ENCODE measurements at regions not wholly inside any gene's neighbourhood (a gene's known extent, or its start where the extent isn't known, plus 50 kb on each side); places are given as distances from the start of the nearest gene placed in this dataset.

DNA sequence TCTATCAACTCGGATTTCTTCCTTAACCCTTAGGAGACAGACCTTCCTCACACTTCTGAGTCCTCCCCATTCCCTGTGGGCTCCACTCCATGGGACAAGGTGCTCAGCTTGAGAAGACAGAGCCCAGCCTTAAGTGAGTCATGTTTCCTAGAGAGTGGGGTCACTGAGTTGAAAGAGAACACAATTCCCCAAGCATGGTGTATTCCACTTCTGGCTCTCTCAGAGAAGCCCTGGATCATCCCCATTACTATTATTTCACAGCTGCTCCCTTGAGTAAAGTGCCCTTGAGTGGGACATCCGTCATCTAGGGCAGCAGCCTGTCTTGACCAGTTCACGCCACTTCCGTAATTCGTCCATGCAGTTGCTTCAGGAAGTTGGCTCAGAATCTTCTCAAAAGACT is 604.8 kb downstream of the BNC2 start:
- TF ChIP-seq CTCF (IDR thresholded peaks at IDR 0.05; ENCODE audit: low read length, missing control alignments) = no peak
- no peak overlapping the region for H3K4me3 ChIP-seq (replicated peaks; ENCODE audit: low read depth, low read length)
- DNase-seq (ENCODE audit: low read depth) = peak; percentile 17

- peak; percentile 60 for TF ChIP-seq CTCF (IDR thresholded peaks at IDR 0.05; ENCODE audit: low read length, missing control alignments)
- H3K4me3 ChIP-seq (replicated peaks; ENCODE audit: low read depth, low read length) = no peak overlapping the region
- peak; percentile 11 for DNase-seq (ENCODE audit: low read depth)
These were observed 603.7 kb downstream of the BNC2 start for GRCh38 chr9:16266648-16267276.

GRCh38 chr9:16267281-16268066 is 603.0 kb downstream of the BNC2 start:
- TF ChIP-seq CTCF (IDR thresholded peaks at IDR 0.05; ENCODE audit: low read length, missing control alignments) = no peak
- DNase-seq (ENCODE audit: low read depth) = peak; percentile 37
- H3K4me3 ChIP-seq (replicated peaks; ENCODE audit: low read depth, low read length) = peak overlapping the region; percentile 7

DNA sequence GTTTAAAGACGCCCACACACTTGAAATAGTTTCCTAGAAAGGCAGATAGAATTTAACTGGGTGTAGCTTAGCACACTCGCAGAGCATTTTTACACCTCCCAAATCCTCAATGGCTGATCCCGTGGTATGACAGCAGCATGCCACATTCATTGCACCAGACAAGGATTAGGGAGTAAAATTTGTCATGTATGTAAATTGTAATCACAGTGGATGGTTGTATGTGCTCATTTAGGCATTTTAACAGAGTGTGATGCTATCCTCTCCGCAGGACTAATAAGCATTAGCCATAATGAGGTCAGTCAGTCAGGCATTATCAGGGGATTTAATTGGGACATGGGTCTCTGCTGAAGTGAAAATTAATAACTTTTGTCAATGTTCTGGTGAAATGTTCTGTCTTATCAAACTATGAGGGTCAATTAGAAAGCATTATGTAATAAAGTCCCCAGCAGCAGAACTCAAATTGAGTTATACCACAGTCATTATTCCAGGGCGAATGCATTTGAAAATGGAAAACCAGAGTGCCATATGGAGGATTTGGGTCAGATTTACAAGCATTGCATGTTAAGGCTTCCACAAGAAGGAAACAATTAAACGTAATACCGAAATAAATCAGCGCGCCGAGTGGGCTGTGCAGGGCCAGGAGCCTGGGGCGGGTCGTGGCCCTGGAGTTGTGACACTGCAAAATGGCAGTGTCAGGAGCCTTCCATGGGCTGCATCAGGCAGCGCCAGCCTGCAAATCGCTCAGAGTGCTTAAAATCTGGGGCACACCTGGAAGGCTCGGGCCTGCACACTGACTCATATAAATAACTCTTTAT is 602.2 kb downstream of the BNC2 start:
- peak; percentile 13 for DNase-seq (ENCODE audit: low read depth)
- TF ChIP-seq CTCF (IDR thresholded peaks at IDR 0.05; ENCODE audit: low read length, missing control alignments) = no peak
- H3K4me3 ChIP-seq (replicated peaks; ENCODE audit: low read depth, low read length) = no peak overlapping the region

- no peak for TF ChIP-seq CTCF (IDR thresholded peaks at IDR 0.05; ENCODE audit: low read length, missing control alignments)
- no peak for DNase-seq (ENCODE audit: low read depth)
- H3K4me3 ChIP-seq (replicated peaks; ENCODE audit: low read depth, low read length) = no peak overlapping the region
These were observed 598.5 kb downstream of the BNC2 start for GRCh38 chr9:16271967-16272366.

- H3K4me3 ChIP-seq (replicated peaks; ENCODE audit: low read depth, low read length) = no peak overlapping the region
- TF ChIP-seq CTCF (IDR thresholded peaks at IDR 0.05; ENCODE audit: low read length, missing control alignments) = no peak
- peak; percentile 14 for DNase-seq (ENCODE audit: low read depth)
These were observed 597.7 kb downstream of the BNC2 start for GRCh38 chr9:16272776-16273175.

All from fibroblast of pulmonary artery (primary cell).